ENCODE measurements at regions not wholly inside any gene's neighbourhood (a gene's known extent, or its start where the extent isn't known, plus 50 kb on each side); places are given as distances from the start of the nearest gene placed in this dataset.
A peak's percentile ranks its signal among the peaks of the same experiment; 100 is the strongest.

GRCh38 chr6:128659878-128660622 lies 139.7 kb upstream of the PTPRK start:
- TF ChIP-seq TAF1 (IDR thresholded peaks at IDR 0.05; ENCODE audit: borderline replicate concordance, low read depth, low read length) (no peak), POLR2AphosphoS5 (IDR thresholded peaks at IDR 0.05; ENCODE audit: low read depth, low read length) (no peak), POLR2A (IDR thresholded peaks at IDR 0.05; ENCODE audit: low read depth, low read length) (no peak)
- DNase-seq (ENCODE audit: insufficient read length) (no peak), FAIRE-seq (no peak)

- TF ChIP-seq POLR2A (IDR thresholded peaks at IDR 0.05; ENCODE audit: low read depth, low read length) = no peak
- TF ChIP-seq TAF1 (IDR thresholded peaks at IDR 0.05; ENCODE audit: borderline replicate concordance, low read depth, low read length) = no peak
- no peak for TF ChIP-seq POLR2AphosphoS5 (IDR thresholded peaks at IDR 0.05; ENCODE audit: low read depth, low read length)
- DNase-seq (ENCODE audit: insufficient read length) (no peak), FAIRE-seq (peak; percentile 9)
Measured at GRCh38 chr6:128659276-128659675, 138.9 kb upstream of the PTPRK start.

- no peak for DNase-seq (ENCODE audit: insufficient read length)
- FAIRE-seq = no peak
- TF ChIP-seq POLR2AphosphoS5 (IDR thresholded peaks at IDR 0.05; ENCODE audit: low read depth, low read length) = no peak
- TF ChIP-seq TAF1 (IDR thresholded peaks at IDR 0.05; ENCODE audit: borderline replicate concordance, low read depth, low read length) = no peak
- TF ChIP-seq POLR2A (IDR thresholded peaks at IDR 0.05; ENCODE audit: low read depth, low read length) = no peak
Measured at GRCh38 chr6:128657181-128657580, 136.8 kb upstream of the PTPRK start.

- FAIRE-seq (peak; percentile 56), DNase-seq (ENCODE audit: insufficient read length) (no peak)
- TF ChIP-seq TAF1 (IDR thresholded peaks at IDR 0.05; ENCODE audit: borderline replicate concordance, low read depth, low read length) = no peak
- no peak for TF ChIP-seq POLR2A (IDR thresholded peaks at IDR 0.05; ENCODE audit: low read depth, low read length)
- no peak for TF ChIP-seq POLR2AphosphoS5 (IDR thresholded peaks at IDR 0.05; ENCODE audit: low read depth, low read length)
Measured at GRCh38 chr6:128655978-128656498, 135.6 kb upstream of the PTPRK start.

- DNase-seq (ENCODE audit: insufficient read length) (no peak), FAIRE-seq (no peak)
- TF ChIP-seq POLR2A (IDR thresholded peaks at IDR 0.05; ENCODE audit: low read depth, low read length) (no peak), TAF1 (IDR thresholded peaks at IDR 0.05; ENCODE audit: borderline replicate concordance, low read depth, low read length) (no peak), POLR2AphosphoS5 (IDR thresholded peaks at IDR 0.05; ENCODE audit: low read depth, low read length) (no peak)
Measured at GRCh38 chr6:128648022-128648598, 127.7 kb upstream of the PTPRK start.

- DNase-seq (ENCODE audit: insufficient read length) = no peak
- TF ChIP-seq TAF1 (IDR thresholded peaks at IDR 0.05; ENCODE audit: borderline replicate concordance, low read depth, low read length) (no peak), POLR2A (IDR thresholded peaks at IDR 0.05; ENCODE audit: low read depth, low read length) (no peak), POLR2AphosphoS5 (IDR thresholded peaks at IDR 0.05; ENCODE audit: low read depth, low read length) (no peak)
- no peak for FAIRE-seq
Measured at GRCh38 chr6:128642132-128642531, 121.7 kb upstream of the PTPRK start.

- TF ChIP-seq TAF1 (IDR thresholded peaks at IDR 0.05; ENCODE audit: borderline replicate concordance, low read depth, low read length) = no peak
- no peak for TF ChIP-seq POLR2A (IDR thresholded peaks at IDR 0.05; ENCODE audit: low read depth, low read length)
- TF ChIP-seq POLR2AphosphoS5 (IDR thresholded peaks at IDR 0.05; ENCODE audit: low read depth, low read length) = no peak
- no peak for FAIRE-seq
Measured at GRCh38 chr6:128641703-128642102, 121.3 kb upstream of the PTPRK start.

GRCh38 chr6:128638817-128639216 lies 118.4 kb upstream of the PTPRK start:
- FAIRE-seq (no peak), DNase-seq (ENCODE audit: insufficient read length) (no peak)
- no peak for TF ChIP-seq TAF1 (IDR thresholded peaks at IDR 0.05; ENCODE audit: borderline replicate concordance, low read depth, low read length)
- TF ChIP-seq POLR2A (IDR thresholded peaks at IDR 0.05; ENCODE audit: low read depth, low read length) = no peak
- no peak for TF ChIP-seq POLR2AphosphoS5 (IDR thresholded peaks at IDR 0.05; ENCODE audit: low read depth, low read length)

More at GRCh38 chr6:128641703-128642102, 121.3 kb upstream of the PTPRK start:
- DNase-seq (ENCODE audit: insufficient read length) = no peak

GRCh38 chr6:128635219-128635618 lies 114.8 kb upstream of the PTPRK start:
- no peak for TF ChIP-seq POLR2A (IDR thresholded peaks at IDR 0.05; ENCODE audit: low read depth, low read length)
- TF ChIP-seq TAF1 (IDR thresholded peaks at IDR 0.05; ENCODE audit: borderline replicate concordance, low read depth, low read length) = no peak
- TF ChIP-seq POLR2AphosphoS5 (IDR thresholded peaks at IDR 0.05; ENCODE audit: low read depth, low read length) = no peak
- no peak for FAIRE-seq
- no peak for DNase-seq (ENCODE audit: insufficient read length)

GRCh38 chr6:128632131-128632530 lies 111.7 kb upstream of the PTPRK start:
- DNase-seq (ENCODE audit: insufficient read length) (no peak), FAIRE-seq (no peak)
- TF ChIP-seq POLR2AphosphoS5 (IDR thresholded peaks at IDR 0.05; ENCODE audit: low read depth, low read length) (no peak), POLR2A (IDR thresholded peaks at IDR 0.05; ENCODE audit: low read depth, low read length) (no peak), TAF1 (IDR thresholded peaks at IDR 0.05; ENCODE audit: borderline replicate concordance, low read depth, low read length) (no peak)

GRCh38 chr6:128631031-128631430 lies 110.6 kb upstream of the PTPRK start:
- TF ChIP-seq TAF1 (IDR thresholded peaks at IDR 0.05; ENCODE audit: borderline replicate concordance, low read depth, low read length) = no peak
- TF ChIP-seq POLR2AphosphoS5 (IDR thresholded peaks at IDR 0.05; ENCODE audit: low read depth, low read length) = no peak
- TF ChIP-seq POLR2A (IDR thresholded peaks at IDR 0.05; ENCODE audit: low read depth, low read length) = no peak
- no peak for FAIRE-seq
- DNase-seq (ENCODE audit: insufficient read length) = no peak

GRCh38 chr6:128630213-128630612 lies 109.8 kb upstream of the PTPRK start:
- TF ChIP-seq POLR2AphosphoS5 (IDR thresholded peaks at IDR 0.05; ENCODE audit: low read depth, low read length) (no peak), TAF1 (IDR thresholded peaks at IDR 0.05; ENCODE audit: borderline replicate concordance, low read depth, low read length) (no peak), POLR2A (IDR thresholded peaks at IDR 0.05; ENCODE audit: low read depth, low read length) (no peak)
- DNase-seq (ENCODE audit: insufficient read length) = no peak
- no peak for FAIRE-seq
